GM19438 (cell line): ENCODE measurements at regions not wholly inside any gene's neighbourhood (a gene's known extent, or its start where the extent isn't known, plus 50 kb on each side); places are given as distances from the start of the nearest gene placed in this dataset.

Experiments
- ATAC-seq: cut with Tn5 transposase; IDR thresholded peaks from one replicate; pipeline ENCODE4 v1.9.1; 2021; ENCODE audit warnings: low read depth; ENCODE audit not compliant: unreplicated experiment

DNA sequence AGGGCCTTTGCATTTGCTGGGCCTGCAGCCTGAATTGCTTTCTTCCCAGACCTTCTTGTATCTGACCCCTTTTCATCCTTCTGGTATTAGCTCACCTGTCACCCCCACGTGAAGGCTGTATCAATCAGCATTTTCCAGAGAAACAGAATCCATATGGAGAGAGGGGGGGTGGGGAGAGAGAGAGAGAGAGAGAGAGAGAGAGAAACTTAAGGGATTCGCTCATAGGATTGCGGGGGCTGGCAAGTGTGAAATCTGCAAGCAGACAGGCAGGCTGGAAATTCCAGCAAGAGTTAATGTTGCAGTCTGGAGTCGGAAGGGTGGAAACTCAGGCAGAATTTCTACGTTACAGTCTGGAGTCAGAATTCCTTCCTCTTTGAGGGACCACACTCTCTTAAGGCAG lies 410.7 kb upstream of the SULF2 start:
- ATAC-seq, result no peak

DNA sequence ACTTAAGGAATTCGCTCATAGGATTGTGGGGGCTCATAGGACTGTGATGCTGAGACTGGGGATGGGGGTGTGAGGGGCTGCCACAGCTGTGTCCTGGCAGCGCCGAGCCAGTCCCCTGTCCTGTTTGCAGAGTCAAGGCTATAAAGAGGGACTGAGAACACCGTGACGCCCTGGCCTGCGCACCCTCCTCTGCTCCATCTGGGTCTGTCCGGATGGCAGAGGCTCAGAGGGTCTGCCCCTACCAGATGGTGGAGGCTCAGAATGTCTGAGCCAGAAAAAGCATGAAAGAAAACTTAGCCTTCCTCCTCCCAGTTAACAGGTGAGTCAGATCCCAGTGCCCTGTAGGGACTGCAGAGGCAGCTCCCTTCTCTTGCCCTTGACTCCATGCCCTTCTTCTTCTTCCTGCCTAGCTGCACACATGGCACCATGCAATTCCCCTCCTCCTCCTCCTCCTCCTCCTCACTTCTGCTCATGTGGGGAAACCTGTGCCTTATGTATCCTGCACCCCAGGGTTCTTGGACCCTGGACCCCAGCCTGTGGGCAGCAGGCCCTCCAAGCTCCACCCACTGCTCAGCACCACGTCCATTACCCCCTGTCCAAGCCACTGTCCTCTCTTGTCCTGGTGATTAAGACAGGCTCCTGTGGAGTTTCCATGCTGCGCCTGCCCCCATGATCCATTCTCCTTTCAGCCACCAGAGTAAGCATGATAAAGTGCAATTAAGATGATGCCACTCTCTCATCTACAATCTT lies 410.0 kb upstream of the SULF2 start:
- no peak for ATAC-seq

DNA sequence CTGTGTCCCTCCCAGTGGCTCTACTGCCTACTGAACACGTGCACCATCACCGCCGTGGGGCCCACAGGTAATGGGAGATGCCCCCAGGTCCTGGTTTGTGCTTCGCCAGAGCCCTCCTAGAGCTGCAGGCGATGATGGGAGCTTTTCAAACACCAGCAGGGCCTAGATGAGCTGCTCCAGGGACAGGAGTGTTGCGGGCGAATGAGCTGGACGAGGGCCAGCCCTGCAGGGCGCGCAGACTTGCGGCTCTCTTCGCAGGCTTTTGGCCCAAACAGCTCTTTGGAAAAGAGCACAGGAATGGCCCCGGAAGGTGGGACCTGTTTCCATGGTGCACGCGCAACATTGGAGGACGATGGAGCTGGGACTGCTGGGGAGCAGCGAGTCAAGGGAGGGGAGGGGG lies 409.3 kb upstream of the SULF2 start:
- no peak for ATAC-seq

DNA sequence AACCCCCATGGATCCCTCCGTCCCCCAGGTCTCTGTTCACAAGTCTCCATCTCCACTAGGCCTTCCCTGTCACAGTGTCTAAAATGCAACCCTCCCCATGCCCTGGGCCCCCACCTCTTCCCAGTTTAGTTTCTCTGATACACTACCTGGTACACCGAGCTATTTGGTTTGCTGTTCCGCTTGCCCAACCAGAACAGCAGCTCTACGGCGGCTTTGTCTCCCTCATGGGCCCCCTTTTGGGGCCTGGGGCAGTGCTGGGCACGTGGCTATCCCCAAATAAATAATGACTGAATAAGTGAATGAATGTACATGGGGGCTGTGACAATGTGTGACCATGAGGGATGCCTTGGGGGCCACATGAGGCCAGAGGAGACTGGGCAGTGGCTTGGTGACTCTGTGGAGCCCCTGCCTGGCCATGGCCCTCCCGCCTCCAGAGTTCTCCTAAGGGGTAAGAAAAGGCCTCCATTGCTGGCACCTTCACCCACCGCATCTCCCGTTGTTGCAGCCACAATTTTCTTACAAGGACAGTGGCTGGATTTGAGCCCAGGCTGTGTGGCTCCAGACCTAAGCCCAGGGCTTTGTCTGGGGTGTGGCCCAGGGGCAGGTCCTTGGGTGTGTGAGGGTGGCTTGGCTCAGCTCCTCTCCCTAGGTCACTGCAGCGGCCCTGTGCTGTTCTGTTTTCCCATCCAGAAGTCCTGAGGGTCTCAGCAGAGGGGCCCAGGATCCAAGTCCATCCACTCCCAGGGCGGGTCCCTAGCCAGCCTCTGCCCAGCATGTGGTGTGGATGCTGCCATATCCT lies 408.5 kb upstream of the SULF2 start:
- no peak for ATAC-seq

DNA sequence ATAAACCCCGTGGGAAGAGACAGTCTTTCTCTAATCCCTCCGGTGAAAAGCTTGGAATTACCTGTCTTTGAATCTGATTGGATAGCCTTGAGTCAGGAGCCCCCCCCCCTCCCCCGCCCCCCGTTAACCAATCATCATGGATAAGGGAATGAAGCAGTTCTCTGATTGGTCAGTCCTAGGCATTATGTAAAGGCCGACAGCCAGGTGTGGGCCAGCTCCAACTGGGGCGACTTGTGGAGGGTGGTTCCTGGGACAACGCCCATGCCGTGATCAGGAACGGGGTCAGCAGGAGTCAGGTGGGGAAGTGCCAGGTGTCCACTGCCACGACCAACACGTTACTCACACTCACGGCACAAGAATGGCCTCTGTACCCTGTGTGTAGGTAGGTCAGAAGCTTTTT lies 406.8 kb upstream of the SULF2 start:
- ATAC-seq, result no peak

DNA sequence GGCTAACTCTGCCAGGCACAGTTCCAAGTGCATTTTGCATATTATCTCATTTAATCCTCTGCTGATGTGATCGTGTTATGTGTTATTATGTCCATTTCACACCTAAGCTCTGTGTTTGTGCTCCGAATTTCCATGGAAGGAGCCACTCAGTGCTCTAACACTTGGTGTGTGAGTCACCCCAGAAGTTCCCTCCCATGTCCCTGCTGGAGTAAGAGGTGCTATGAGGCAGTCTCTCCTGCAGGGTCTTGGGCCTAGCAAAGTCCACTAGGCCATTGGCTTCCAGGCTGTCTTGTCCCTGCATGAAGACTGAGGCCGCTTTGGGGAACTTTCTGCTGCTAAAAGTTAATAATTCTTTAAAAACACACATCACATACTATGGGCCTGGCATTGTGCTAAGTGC lies 405.9 kb upstream of the SULF2 start:
- no peak for ATAC-seq

DNA sequence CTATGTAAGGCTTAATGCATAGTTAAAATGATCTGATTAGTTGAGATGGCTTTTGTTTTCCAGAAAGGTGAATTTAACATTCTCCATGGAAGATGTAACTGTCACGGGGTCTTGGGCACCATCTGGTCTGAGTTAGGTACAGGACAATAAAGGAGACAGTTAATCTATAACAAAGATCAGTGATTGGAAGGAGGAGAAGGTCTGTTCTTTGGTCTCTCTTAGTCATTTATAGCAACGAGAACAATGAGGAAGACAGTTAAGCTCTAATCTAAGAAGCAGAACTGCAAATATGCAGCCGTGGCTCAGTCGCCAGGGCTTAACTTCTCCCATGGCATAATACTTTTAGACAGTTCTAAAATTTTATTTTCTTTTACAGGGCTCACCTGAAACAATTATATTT lies 405.5 kb upstream of the SULF2 start:
- ATAC-seq, result no peak

DNA sequence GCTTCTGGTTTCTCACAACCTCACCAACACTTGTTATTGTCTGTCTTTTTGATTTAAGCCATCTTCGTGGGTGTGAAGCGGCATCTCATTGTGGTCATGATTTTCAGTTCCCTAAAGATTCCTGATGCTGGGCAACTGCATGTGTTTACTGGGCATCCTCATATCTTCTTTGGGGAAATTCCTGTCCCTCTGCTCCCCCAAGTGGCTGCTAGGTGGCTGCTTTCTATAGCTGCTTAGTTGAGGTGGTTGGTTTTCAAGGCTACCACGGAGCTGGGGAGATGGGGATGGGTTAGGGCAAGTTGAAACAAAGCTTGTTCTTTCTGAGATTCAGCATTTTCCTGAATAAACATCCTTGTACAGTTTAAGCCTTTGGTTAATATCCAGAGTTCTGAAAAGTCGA lies 403.9 kb upstream of the SULF2 start:
- ATAC-seq, result no peak

DNA sequence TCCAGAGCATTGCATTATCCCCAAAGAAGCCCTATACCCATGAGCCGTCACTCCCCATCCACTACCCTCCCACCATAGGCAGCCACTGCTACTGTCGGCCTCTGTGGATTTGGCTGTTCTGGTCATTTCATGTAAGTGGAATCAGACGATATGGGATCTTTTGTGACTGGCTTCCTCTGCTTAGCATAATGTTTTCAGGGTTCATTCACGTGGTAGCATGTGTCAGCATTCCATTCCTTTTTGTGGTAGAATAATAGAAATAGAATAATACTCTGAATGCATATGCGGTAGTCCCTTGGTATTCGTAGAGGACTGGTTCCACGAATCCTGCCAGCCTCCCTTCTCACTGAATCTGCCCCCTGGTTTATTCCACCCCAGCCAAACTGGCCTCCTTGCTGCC lies 402.6 kb upstream of the SULF2 start:
- no peak for ATAC-seq

DNA sequence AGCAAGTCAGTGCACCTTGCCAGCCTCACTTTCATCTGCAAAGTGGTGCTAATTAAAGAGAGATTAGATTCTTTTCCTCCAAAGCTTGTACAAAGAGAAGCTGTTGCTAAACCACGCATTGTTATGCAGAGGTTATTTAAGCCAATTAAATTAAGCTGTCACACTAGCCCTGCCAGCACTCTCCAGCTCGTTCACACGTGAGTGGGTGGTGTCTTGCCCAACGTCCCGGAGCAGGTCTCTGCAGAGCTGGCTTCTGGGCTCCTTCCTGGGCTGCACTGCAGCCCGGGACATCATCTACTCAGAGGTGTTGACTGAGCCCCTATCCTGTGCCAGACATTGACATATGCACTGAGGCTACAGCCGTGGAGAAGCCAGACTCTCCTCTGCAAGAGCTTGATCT lies 401.6 kb upstream of the SULF2 start:
- ATAC-seq, result no peak

DNA sequence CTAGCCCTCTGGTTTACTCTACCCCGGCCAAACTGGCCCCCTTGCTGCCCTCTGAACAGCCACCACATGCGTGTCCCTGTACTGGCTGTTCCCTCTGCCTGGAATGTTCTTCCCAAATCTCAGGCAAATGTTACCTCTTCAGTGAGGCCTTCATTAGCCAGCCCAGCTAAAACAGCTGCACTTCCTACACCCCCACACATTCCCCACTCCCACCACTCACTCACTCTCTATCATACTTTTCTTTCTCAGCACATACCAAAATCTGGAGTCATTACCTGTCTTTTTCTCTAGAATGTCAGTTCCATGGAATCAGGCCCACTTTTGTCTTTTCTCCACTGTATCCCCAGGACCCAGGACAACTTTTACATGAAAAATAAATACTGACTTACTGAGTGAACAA lies 401.2 kb upstream of the SULF2 start:
- ATAC-seq, result no peak

DNA sequence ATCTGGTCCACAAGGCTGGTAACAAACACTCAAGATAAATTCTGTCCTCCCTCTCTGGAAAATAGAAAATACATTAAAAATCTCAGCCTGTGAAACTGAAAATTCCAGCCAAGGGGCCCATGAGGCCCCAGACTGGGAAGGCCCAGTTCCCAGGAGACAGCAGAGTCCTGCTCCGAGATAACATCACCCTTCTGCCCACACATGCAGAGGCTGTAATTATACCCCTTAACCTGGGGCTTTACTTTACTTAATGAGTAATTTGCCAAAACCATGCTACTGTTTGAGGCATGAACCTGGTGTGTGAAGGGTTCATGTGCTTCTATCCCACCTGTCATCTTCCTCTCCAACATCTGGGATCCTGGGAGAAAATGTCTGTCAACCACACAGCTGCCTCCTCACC lies 398.9 kb upstream of the SULF2 start:
- no peak for ATAC-seq

DNA sequence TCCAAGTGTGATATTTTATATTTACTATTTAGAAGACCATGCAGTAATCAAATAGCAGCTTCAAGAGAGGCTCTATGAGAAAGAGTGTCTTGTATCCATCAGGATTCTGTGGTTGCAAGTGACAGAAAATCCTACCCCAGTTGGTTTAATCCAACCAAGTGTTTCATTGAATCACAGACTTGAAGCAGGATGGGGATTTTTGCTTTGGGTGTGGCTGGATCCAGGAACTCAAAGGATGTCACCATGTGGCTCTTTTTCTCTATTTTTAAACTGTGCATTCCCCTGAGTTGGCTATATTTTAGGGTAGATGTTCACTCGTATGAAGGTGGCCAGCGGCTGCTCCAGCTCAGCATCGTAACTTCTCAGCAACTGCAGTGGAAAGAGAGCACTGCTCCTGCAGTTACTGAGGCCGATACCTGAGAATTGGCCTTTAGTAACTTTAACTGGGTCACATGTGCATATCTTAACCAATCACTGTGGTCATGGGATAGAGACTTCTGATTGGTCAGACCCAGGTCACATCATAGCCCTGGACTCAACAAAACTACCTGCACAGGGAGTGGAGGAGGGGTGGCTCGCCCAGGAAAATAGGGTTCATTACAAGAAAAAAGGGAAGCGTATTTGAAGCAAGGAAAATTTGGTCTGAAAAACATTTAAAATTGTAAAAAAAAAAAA lies 396.1 kb upstream of the SULF2 start:
- ATAC-seq, result no peak

DNA sequence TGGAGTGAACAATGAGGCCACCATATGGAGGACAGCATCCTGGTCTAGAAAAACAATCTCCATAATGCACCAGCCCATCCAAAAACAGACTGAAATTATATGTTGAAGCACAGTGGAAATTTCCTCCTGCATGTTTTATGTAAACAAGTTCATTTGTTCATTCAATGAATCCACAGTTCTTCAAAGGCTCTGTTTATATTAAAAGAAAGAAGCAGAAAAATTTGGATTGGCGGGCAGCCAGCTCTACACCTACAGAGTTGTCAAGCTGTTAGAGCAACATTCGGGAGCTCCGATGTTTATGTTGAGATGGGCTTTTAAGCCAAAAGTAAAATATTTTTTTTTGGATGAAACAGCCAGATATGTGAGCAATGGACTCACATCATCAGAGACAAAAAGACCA lies 395.3 kb upstream of the SULF2 start:
- ATAC-seq, result no peak

DNA sequence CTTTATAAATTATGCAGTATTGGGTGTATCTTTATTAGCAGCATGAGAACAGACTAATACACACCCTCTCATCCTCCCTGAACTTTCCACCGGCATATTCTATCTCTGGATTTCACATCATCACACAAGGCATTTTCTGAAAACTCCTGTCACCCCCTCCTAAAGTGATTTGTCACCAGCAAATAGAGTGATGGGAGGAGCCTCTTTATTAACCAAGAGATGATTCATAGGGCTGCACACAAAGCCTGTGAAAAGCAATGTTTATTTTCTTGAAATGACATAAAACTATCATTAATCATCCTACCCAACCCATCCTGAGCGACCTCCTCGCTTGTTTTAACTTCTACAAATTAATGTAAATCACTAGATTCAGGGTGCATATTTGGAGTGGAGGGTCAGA lies 394.7 kb upstream of the SULF2 start:
- no peak for ATAC-seq

DNA sequence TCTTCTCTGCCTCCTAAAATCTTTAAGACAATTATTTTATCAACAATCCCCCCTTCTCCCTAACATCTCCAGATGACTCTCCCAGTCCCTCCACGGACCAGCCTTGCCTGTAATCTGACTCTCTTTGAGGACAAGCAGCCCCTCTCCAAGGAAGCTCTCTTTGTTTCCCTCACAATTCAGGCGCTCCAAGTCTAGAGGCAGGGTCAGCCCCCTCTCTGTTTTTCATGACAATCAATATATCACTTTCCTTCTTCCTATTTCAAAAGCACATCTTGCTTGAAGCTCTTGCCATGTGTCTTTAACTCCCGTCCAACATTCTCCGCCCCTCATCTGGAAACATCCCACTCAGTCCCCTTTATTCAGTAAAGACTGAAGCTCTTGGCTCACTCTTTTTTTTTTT lies 393.4 kb upstream of the SULF2 start:
- no peak for ATAC-seq

DNA sequence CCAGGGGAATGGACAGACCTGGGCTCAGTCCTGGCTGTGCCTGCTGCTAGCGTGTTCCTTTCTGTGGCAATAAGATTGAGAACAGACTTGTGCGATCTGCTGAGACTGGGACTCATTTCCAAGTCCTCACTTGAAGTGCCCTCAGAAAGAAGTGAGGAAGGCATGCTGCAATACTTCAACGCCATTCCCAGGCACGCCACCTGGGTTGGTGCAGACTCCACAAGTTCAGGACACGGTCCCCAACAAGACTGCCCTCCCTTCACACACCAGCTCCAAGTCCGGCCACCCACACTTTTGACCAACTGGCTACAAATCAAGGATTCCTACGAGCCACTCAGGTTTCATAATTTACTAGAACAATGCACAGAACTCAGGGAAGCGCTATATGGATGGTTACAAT lies 391.8 kb upstream of the SULF2 start:
- ATAC-seq, result no peak

DNA sequence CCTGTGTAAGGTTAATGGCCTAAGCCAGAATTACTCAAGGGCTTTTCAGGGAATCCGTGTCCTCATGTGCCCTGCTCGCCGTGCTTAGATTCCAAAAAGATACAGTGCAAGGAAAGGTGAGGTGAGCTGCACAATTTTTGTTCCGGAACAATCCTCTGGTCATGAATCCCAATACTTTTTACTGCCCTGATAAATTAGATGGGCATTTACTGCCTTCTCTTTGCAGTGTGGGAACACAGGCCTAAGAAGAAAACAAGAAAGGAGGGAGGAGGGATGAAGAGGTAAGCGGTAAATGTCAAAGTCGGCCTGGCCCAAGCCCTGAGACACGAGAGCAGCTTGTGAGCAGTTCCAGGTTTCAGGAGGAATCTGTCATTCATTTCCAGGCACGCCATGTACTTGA lies 390.9 kb upstream of the SULF2 start:
- ATAC-seq, result no peak

DNA sequence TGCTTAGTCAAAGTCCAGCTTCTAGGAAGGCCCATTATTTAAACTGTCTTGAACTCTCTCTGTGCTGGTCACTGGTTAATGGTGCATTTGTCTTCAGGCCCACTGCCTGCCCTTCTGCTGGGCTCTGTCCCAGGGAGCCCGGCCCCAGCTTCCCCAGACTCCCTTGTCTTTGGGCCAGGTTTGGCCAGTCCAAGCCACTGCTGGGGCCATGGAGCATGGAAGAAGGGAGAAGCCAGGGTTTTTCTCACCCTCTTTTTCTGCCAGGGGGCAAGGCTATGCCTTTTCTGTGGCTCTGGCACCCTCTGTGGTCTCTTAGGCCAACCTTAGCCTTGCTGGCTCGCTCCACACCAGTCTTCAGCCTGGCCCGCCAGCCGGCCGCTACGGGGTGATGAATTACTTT lies 390.0 kb upstream of the SULF2 start:
- ATAC-seq, result no peak

DNA sequence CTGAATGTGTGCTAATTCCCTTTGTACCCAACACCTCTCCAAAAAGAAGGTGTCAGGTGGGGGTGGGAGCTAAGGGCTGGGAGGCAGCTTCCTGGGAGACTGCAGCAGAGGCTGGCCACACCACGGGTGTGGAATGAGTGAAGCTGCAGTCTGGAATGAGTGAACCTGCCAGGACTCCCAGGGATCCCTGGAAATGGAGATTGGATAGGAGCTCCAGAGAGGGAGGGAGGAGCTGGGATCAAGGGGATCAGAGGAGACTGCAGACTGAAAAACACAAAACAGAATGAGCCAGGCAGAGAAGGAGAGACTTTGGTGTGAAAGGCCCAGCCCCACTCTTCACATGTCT lies 387.0 kb upstream of the SULF2 start:
- ATAC-seq, result no peak

DNA sequence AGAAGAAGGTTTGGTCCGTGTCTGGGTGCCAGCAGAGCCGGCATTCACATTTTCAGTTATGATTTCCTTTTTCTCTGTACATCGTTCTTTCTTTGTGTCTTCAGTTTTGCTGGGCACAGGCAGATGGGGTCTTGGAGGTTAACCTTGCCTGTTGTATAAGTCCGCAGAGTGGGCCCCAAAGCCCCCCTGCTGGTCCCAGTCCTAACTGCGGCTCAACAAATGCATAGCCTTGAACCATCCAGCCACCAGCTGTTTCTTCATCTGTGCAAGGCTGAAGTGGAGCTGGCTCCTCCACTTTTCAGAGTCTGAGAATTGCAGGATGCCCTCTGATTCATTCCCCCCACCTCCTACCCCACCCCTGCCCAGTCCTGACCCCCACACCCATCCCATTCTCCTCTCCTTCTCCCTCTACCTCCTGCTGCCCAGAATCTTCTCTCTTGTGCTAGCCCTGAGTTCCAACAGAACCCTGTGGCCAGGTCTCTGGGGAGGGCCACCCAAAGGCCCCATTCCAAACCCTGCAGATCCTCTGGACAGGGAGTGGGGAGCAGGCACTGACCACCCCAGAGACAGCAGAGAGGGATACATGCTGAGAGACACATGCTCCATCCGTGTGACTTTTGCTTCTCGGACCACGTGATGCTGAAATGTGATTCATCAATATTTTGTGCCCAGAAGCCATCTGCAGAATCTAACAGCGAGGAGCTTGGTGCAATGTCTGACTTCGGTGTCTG lies 386.5 kb upstream of the SULF2 start:
- ATAC-seq, result no peak
